Neural progenitor cell (in vitro differentiated cells): ENCODE measurements at regions not wholly inside any gene's neighbourhood (a gene's known extent, or its start where the extent isn't known, plus 50 kb on each side); places are given as distances from the start of the nearest gene placed in this dataset.

Source experiments
- EZH2 ChIP-seq: fragments of 200-600 bp; sonication (generic); IDR thresholded peaks from 2 replicates; pipeline ENCODE4 v1.6.1; 2017; ENCODE audit warnings: antibody characterized with exemption, mild to moderate bottlenecking, moderate library complexity
- EZH2phosphoT487 ChIP-seq: fragments of 200-600 bp; sonication (generic); IDR thresholded peaks from 2 replicates; pipeline ENCODE4 v1.6.1; 2017; ENCODE audit warnings: antibody characterized with exemption
- TF ChIP-seq, protein P1 (sequence below): fragments of 200-600 bp; sonication (generic); IDR thresholded peaks from 2 replicates; pipeline ENCODE4 v1.5.1; 2017; ENCODE audit warnings: antibody characterized with exemption, mild to moderate bottlenecking

DNA sequence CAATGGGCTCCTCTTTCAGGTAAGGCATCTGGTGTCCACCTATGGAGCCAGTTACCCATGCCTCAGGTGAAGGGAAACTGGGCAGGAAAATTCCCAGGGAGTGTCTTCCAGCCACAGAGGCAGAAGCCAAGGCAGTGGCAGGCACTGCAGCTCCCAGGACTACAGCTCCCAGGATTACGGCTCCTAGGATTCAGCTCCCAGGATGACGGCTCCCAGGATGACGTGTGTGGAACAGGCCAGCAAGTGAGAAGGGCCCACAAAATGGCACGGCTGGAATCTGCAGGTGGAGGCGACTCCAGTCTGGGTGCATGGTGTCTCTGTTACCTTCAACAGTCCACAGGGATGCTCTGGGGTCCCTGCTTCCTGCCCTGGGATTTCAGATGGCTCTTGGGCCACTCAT is 92.1 kb downstream of the PTGR3 start:
- TF ChIP-seq, protein P1, sequence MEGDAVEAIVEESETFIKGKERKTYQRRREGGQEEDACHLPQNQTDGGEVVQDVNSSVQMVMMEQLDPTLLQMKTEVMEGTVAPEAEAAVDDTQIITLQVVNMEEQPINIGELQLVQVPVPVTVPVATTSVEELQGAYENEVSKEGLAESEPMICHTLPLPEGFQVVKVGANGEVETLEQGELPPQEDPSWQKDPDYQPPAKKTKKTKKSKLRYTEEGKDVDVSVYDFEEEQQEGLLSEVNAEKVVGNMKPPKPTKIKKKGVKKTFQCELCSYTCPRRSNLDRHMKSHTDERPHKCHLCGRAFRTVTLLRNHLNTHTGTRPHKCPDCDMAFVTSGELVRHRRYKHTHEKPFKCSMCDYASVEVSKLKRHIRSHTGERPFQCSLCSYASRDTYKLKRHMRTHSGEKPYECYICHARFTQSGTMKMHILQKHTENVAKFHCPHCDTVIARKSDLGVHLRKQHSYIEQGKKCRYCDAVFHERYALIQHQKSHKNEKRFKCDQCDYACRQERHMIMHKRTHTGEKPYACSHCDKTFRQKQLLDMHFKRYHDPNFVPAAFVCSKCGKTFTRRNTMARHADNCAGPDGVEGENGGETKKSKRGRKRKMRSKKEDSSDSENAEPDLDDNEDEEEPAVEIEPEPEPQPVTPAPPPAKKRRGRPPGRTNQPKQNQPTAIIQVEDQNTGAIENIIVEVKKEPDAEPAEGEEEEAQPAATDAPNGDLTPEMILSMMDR = no peak
- TF ChIP-seq EZH2 = no peak
- no peak for TF ChIP-seq EZH2phosphoT487
